Stimulated activated naive B cell treated with anti-CD40 and anti-IgM and Interleukin-4, amounts not matched to agents 10 μg/mL and 1 μg/mL and 100 μg/mL, for 72 hours (primary cell): ENCODE measurements at regions not wholly inside any gene's neighbourhood (a gene's known extent, or its start where the extent isn't known, plus 50 kb on each side); places are given as distances from the start of the nearest gene placed in this dataset.

Experiments
- ATAC-seq, 2 donors: fragments of 150-1000 bp; cut with Tn5 transposase; replicated peaks; 2 replicates each; pipeline ENCODE4 v1.10.0; 2021; ENCODE audit warnings: moderate library complexity in 1 of 2
- DNase-seq: peaks from one replicate; pipeline ENCODE4 v3.0.0; 2021
- H3K27ac Mint-ChIP-seq: one replicate; pipeline ENCODE4 v1.8.0; 2022; ENCODE audit warnings: mild to moderate bottlenecking, mixed read lengths
- H3K27me3 Mint-ChIP-seq, 2 donors: one replicate each; pipeline ENCODE4 v1.8.0; 2022; ENCODE audit warnings: mixed read lengths in 2 of 2
- H3K36me3 Mint-ChIP-seq, 2 donors: one replicate each; pipeline ENCODE4 v1.8.0; 2022; ENCODE audit warnings: mixed read lengths in 2 of 2, mild to moderate bottlenecking in 1 of 2
- H3K4me1 Mint-ChIP-seq, 2 donors: one replicate each; pipeline ENCODE4 v1.8.0; 2022; ENCODE audit warnings: mixed read lengths in 2 of 2, mild to moderate bottlenecking in 1 of 2
- H3K4me3 Mint-ChIP-seq, 2 donors: one replicate each; pipeline ENCODE4 v1.8.0; 2022; ENCODE audit warnings: mild to moderate bottlenecking in 2 of 2, mixed read lengths in 2 of 2, moderate library complexity in 1 of 2
- H3K9me3 Mint-ChIP-seq, 2 donors: one replicate each; pipeline ENCODE4 v1.8.0; 2022; ENCODE audit warnings: mixed read lengths in 2 of 2, mild to moderate bottlenecking in 1 of 2

- H3K4me3 Mint-ChIP-seq = no peak overlapping the region
- ATAC-seq = no peak
- no peaks in the 10 kb centered on the region for H3K4me1 Mint-ChIP-seq
- no peak overlapping the region for H3K27ac Mint-ChIP-seq
- DNase-seq = no peak
- H3K9me3 Mint-ChIP-seq = peaks cover 9 to 15% of the 10 kb centered on the region in 2 donors
- H3K36me3 Mint-ChIP-seq = no peaks in the 10 kb centered on the region
- H3K27me3 Mint-ChIP-seq = no peaks in the 10 kb centered on the region
Observed at GRCh38 chr2:49241501-49241900, 87.2 kb upstream of the FSHR start.

- peaks cover 9 to 15% of the 10 kb centered on the region in 2 donors for H3K9me3 Mint-ChIP-seq
- no peaks in the 10 kb centered on the region for H3K27me3 Mint-ChIP-seq
- no peak overlapping the region for H3K27ac Mint-ChIP-seq
- H3K36me3 Mint-ChIP-seq = no peaks in the 10 kb centered on the region
- no peak overlapping the region for H3K4me3 Mint-ChIP-seq
- H3K4me1 Mint-ChIP-seq = no peaks in the 10 kb centered on the region
- no peak for ATAC-seq
- DNase-seq = no peak
Observed at GRCh38 chr2:49240608-49241007, 86.3 kb upstream of the FSHR start.

- ATAC-seq (no peak), DNase-seq (no peak)
- no peaks in the 10 kb centered on the region for H3K27me3 Mint-ChIP-seq
- no peaks in the 10 kb centered on the region for H3K4me1 Mint-ChIP-seq
- H3K27ac Mint-ChIP-seq = no peak overlapping the region
- H3K4me3 Mint-ChIP-seq = no peak overlapping the region
- no peaks in the 10 kb centered on the region for H3K36me3 Mint-ChIP-seq
- peaks cover 3 to 4% of the 10 kb centered on the region in 2 donors for H3K9me3 Mint-ChIP-seq
Observed at GRCh38 chr2:49238604-49238960, 84.3 kb upstream of the FSHR start.

- Mint-ChIP-seq H3K27me3 (no peaks in the 10 kb centered on the region), H3K4me3 (no peak overlapping the region), H3K27ac (no peak overlapping the region), H3K36me3 (no peaks in the 10 kb centered on the region), H3K9me3 (peaks cover 0 to 3% of the 10 kb centered on the region in 2 donors), H3K4me1 (no peaks in the 10 kb centered on the region)
- DNase-seq (no peak), ATAC-seq (no peak)
Observed at GRCh38 chr2:49237867-49238603, 83.7 kb upstream of the FSHR start.

GRCh38 chr2:49236316-49236715, 82.0 kb upstream of the FSHR start:
- Mint-ChIP-seq H3K9me3 (peaks cover 3 to 8% of the 10 kb centered on the region in 2 donors), H3K4me1 (no peaks in the 10 kb centered on the region), H3K4me3 (no peak overlapping the region), H3K27me3 (no peaks in the 10 kb centered on the region), H3K27ac (no peak overlapping the region), H3K36me3 (no peaks in the 10 kb centered on the region)
- DNase-seq (no peak), ATAC-seq (no peak)

- Mint-ChIP-seq H3K4me3 (no peak overlapping the region), H3K27ac (no peak overlapping the region), H3K9me3 (peaks cover 3 to 7% of the 10 kb centered on the region in 2 donors), H3K4me1 (no peaks in the 10 kb centered on the region), H3K27me3 (no peaks in the 10 kb centered on the region), H3K36me3 (no peaks in the 10 kb centered on the region)
- ATAC-seq = no peak
- DNase-seq = no peak
Observed at GRCh38 chr2:49226360-49226759, 72.0 kb upstream of the FSHR start.

GRCh38 chr2:49225126-49225525, 70.8 kb upstream of the FSHR start:
- DNase-seq (no peak), ATAC-seq (no peak)
- Mint-ChIP-seq H3K4me1 (no peaks in the 10 kb centered on the region), H3K36me3 (no peaks in the 10 kb centered on the region), H3K4me3 (no peak overlapping the region), H3K27me3 (no peaks in the 10 kb centered on the region), H3K9me3 (no peaks in the 10 kb centered on the region), H3K27ac (no peak overlapping the region)

- Mint-ChIP-seq H3K4me3 (no peak overlapping the region), H3K9me3 (no peaks in the 10 kb centered on the region), H3K4me1 (no peaks in the 10 kb centered on the region), H3K27me3 (no peaks in the 10 kb centered on the region), H3K36me3 (no peaks in the 10 kb centered on the region), H3K27ac (no peak overlapping the region)
- DNase-seq (no peak), ATAC-seq (no peak)
Observed at GRCh38 chr2:49224426-49225010, 70.2 kb upstream of the FSHR start.

GRCh38 chr2:49222975-49223528, 68.7 kb upstream of the FSHR start:
- no peak overlapping the region for H3K27ac Mint-ChIP-seq
- H3K9me3 Mint-ChIP-seq = peaks cover 0 to 2% of the 10 kb centered on the region in 2 donors
- DNase-seq = no peak
- ATAC-seq = no peak
- no peaks in the 10 kb centered on the region for H3K4me1 Mint-ChIP-seq
- H3K27me3 Mint-ChIP-seq = no peaks in the 10 kb centered on the region
- no peak overlapping the region for H3K4me3 Mint-ChIP-seq
- H3K36me3 Mint-ChIP-seq = no peaks in the 10 kb centered on the region

GRCh38 chr2:49219741-49220140, 65.4 kb upstream of the FSHR start:
- Mint-ChIP-seq H3K4me3 (no peak overlapping the region), H3K27ac (no peak overlapping the region), H3K36me3 (no peaks in the 10 kb centered on the region), H3K4me1 (no peaks in the 10 kb centered on the region), H3K27me3 (no peaks in the 10 kb centered on the region), H3K9me3 (peaks cover 0 to 2% of the 10 kb centered on the region in 2 donors)
- DNase-seq = no peak
- no peak for ATAC-seq

GRCh38 chr2:49210191-49210590, 55.9 kb upstream of the FSHR start:
- Mint-ChIP-seq H3K27me3 (no peaks in the 10 kb centered on the region), H3K9me3 (peaks cover 7 to 8% of the 10 kb centered on the region in 2 donors), H3K4me3 (no peak overlapping the region), H3K27ac (no peak overlapping the region), H3K36me3 (no peaks in the 10 kb centered on the region), H3K4me1 (no peaks in the 10 kb centered on the region)
- ATAC-seq (no peak), DNase-seq (no peak)

- no peaks in the 10 kb centered on the region for H3K4me1 Mint-ChIP-seq
- H3K9me3 Mint-ChIP-seq = peaks cover 0 to 6% of the 10 kb centered on the region in 2 donors
- no peaks in the 10 kb centered on the region for H3K36me3 Mint-ChIP-seq
- no peak overlapping the region for H3K4me3 Mint-ChIP-seq
- no peak overlapping the region for H3K27ac Mint-ChIP-seq
- ATAC-seq (no peak), DNase-seq (no peak)
- H3K27me3 Mint-ChIP-seq = no peaks in the 10 kb centered on the region
Observed at GRCh38 chr2:49207204-49207603, 52.9 kb upstream of the FSHR start.
